Activated CD4-positive, alpha-beta memory T cell treated with anti-CD3 and anti-CD28 coated beads, Interleukin-2, amount 10 ng/mL, durations not matched to agents 7 days and 5 days (primary cell): ENCODE measurements at regions not wholly inside any gene's neighbourhood (a gene's known extent, or its start where the extent isn't known, plus 50 kb on each side); places are given as distances from the start of the nearest gene placed in this dataset.

Source experiments
- CTCF ChIA-PET: fragments of 350-600 bp; sonication (Branson Sonifier 250); formaldehyde crosslinking; loops from one replicate; lab custom pipeline; 2021; ENCODE audit warnings: antibody characterized with exemption, inconsistent platforms; lab: Charles Lee
- POLR2A ChIA-PET: fragments of 350-600 bp; sonication (Branson Sonifier 250); formaldehyde crosslinking; loops from one replicate; lab custom pipeline; 2021; ENCODE audit warnings: antibody characterized with exemption; lab: Charles Lee
- DNase-seq: peaks from one replicate; pipeline ENCODE4 v3.0.0-alpha.2; 2020
- H3K27ac Mint-ChIP-seq: one replicate; pipeline ENCODE4 v1.8.0; 2021; ENCODE audit warnings: mild to moderate bottlenecking, mixed read lengths
- H3K27me3 Mint-ChIP-seq: one replicate; pipeline ENCODE4 v1.8.0; 2021; ENCODE audit warnings: mixed read lengths
- H3K36me3 Mint-ChIP-seq: one replicate; pipeline ENCODE4 v1.8.0; 2021; ENCODE audit warnings: low read depth, mixed read lengths
- H3K4me1 Mint-ChIP-seq: one replicate; pipeline ENCODE4 v1.8.0; 2021; ENCODE audit warnings: mixed read lengths
- H3K4me3 Mint-ChIP-seq: one replicate; pipeline ENCODE4 v1.8.0; 2021; ENCODE audit warnings: mild to moderate bottlenecking, mixed read lengths
- H3K9me3 Mint-ChIP-seq: one replicate; pipeline ENCODE4 v1.8.0; 2021; ENCODE audit warnings: mixed read lengths

DNA sequence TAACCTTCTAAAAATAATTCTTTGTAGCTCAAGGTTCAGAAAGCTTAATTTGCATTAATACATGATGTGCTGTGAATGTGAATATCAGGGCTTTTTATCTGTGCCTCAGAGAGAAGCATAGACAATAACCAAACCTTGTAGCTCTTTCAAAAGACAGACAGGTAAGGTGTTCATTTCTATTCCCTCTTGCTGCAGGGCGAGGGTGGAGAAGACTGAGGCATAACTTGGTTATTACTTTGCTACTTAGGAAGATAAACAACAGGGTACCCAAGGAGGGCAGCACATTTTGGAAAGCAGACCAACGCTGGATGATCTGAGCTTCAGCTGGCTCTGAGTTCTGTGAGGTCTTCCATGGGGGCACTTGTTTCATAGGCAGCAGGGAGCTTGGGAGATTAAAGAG lies 408.6 kb upstream of the RARB start:
- peaks cover 2% of the 10 kb centered on the region for H3K9me3 Mint-ChIP-seq

GRCh38 chr3:25021816-25022215 lies 406.2 kb upstream of the RARB start:
- Mint-ChIP-seq H3K27me3 (no peaks in the 10 kb centered on the region), H3K27ac (no peak overlapping the region), H3K4me1 (no peaks in the 10 kb centered on the region), H3K4me3 (no peak overlapping the region), H3K36me3 (no peaks in the 10 kb centered on the region), H3K9me3 (peaks cover 2% of the 10 kb centered on the region)
- DNase-seq, result no peak
- ChIA-PET POLR2A (no interaction called here), CTCF (interaction anchor here (1.5 kb wide), 1 partner anchor 12 kb away, joined by 3 read pairs; no protein-coding TSS in a partner anchor)

More for the DNA sequence above, 408.6 kb upstream of the RARB start:
- H3K27ac Mint-ChIP-seq, result no peak overlapping the region
- no peak overlapping the region for H3K4me3 Mint-ChIP-seq
- H3K27me3 Mint-ChIP-seq, result no peaks in the 10 kb centered on the region
- H3K4me1 Mint-ChIP-seq, result no peaks in the 10 kb centered on the region
- POLR2A ChIA-PET, result no interaction called here
- CTCF ChIA-PET, result no interaction called here
- no peak for DNase-seq
- no peaks in the 10 kb centered on the region for H3K36me3 Mint-ChIP-seq

DNA sequence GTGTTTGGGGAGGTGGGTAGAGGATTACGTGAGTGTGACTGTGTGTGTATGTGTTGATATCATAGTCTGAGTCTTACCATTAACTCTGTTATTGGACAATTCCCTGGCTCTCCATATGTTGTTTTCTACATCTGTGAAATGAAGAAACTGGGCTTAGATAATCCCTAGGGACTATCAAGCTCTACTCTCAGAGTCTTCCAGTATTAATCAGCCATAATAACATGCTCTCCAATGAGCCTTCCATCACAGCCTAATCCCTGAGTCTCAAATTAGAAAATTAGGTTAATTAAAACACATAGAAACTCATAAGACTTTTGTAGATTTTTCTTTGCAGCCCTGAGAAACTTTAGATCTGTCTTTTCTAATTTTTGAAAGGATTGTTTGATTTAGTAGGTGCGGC lies 404.2 kb upstream of the RARB start:
- Mint-ChIP-seq H3K9me3 (peaks cover 2% of the 10 kb centered on the region), H3K36me3 (no peaks in the 10 kb centered on the region), H3K4me3 (no peak overlapping the region), H3K27me3 (no peaks in the 10 kb centered on the region), H3K27ac (no peak overlapping the region), H3K4me1 (no peaks in the 10 kb centered on the region)
- ChIA-PET POLR2A (no interaction called here), CTCF (no interaction called here)
- DNase-seq, result no peak

- ChIA-PET CTCF (no interaction called here), POLR2A (no interaction called here)
- Mint-ChIP-seq H3K4me1 (no peaks in the 10 kb centered on the region), H3K27ac (no peak overlapping the region), H3K27me3 (no peaks in the 10 kb centered on the region), H3K4me3 (no peak overlapping the region), H3K36me3 (no peaks in the 10 kb centered on the region), H3K9me3 (peaks cover under 1% of the 10 kb centered on the region)
- DNase-seq, result no peak
These were observed 402.8 kb upstream of the RARB start for GRCh38 chr3:25025236-25025635.

- Mint-ChIP-seq H3K27ac (no peak overlapping the region), H3K27me3 (no peaks in the 10 kb centered on the region), H3K4me1 (no peaks in the 10 kb centered on the region), H3K4me3 (no peak overlapping the region), H3K9me3 (no peaks in the 10 kb centered on the region), H3K36me3 (no peaks in the 10 kb centered on the region)
- DNase-seq, result no peak
- POLR2A ChIA-PET, result no interaction called here
- CTCF ChIA-PET, result no interaction called here
These were observed 400.4 kb upstream of the RARB start for GRCh38 chr3:25027650-25028049.

DNA sequence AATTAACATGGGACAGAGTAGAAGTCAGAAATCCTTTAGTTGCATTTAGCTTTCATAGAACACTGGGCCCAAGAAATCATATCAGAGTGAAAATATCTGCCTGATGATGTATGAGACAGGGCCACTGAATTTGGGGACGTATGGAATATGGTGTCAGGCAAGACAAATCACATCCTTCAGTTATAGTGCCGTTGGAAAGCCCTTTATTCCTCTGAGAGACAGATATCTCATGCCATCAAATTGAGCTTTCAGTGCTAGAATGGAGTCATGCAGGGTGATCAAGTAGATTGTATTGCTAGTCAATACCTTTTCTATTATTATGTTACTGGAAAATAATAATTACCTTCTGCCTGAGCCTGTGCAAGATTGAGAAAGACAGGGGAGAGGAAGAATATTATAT lies 398.2 kb upstream of the RARB start:
- POLR2A ChIA-PET, result no interaction called here
- H3K27me3 Mint-ChIP-seq, result no peaks in the 10 kb centered on the region

GRCh38 chr3:25032344-25032743 lies 395.7 kb upstream of the RARB start:
- Mint-ChIP-seq H3K27me3 (no peaks in the 10 kb centered on the region), H3K27ac (no peak overlapping the region), H3K36me3 (no peaks in the 10 kb centered on the region), H3K9me3 (peaks cover 6% of the 10 kb centered on the region), H3K4me1 (no peaks in the 10 kb centered on the region), H3K4me3 (no peak overlapping the region)
- ChIA-PET POLR2A (no interaction called here), CTCF (interaction anchor here (1.0 kb wide), 1 partner anchor 352 kb away, joined by 4 read pairs; no protein-coding TSS in a partner anchor)
- no peak for DNase-seq

More for the DNA sequence above, 398.2 kb upstream of the RARB start:
- peaks cover 2% of the 10 kb centered on the region for H3K9me3 Mint-ChIP-seq
- no peak for DNase-seq
- H3K36me3 Mint-ChIP-seq, result no peaks in the 10 kb centered on the region
- no peak overlapping the region for H3K4me3 Mint-ChIP-seq
- no peaks in the 10 kb centered on the region for H3K4me1 Mint-ChIP-seq
- H3K27ac Mint-ChIP-seq, result no peak overlapping the region
- CTCF ChIA-PET, result no interaction called here

DNA sequence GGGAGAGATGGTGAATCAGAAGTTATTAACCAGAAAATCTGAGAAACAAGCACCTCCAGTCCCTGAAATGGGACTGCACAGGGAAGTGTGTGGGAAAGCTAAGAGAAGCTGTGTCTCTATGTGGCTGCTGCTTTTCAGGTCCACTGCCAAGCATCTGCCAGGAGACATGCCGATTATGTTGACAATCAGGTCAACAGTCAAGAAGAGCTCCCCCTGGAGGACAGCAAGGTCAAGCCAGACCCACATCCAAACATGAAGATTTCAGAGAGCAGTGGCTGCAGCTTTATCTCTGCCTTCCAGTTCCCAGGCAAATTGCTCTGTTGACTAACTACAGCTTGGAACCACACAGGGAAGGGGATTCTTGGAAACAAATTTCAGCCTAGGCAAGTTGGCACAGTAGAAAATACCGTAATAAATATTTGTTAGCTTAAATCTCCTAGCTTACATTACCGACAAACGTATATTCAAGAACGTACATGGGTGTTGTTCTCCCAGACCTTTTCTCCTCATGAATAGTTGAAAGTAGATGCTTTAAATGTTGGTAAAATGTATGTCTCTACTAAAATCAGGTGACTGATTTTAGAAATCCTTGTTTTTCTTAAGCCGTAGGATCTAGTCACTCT lies 394.5 kb upstream of the RARB start:
- Mint-ChIP-seq H3K27me3 (no peaks in the 10 kb centered on the region), H3K4me3 (no peak overlapping the region), H3K4me1 (no peaks in the 10 kb centered on the region), H3K9me3 (peaks cover 6% of the 10 kb centered on the region), H3K36me3 (no peaks in the 10 kb centered on the region), H3K27ac (no peak overlapping the region)
- CTCF ChIA-PET, result interaction anchor here (0.7 to 1.6 kb wide), 7 partner anchors 9 to 352 kb away, joined by 3 to 7 read pairs (median 3); no protein-coding TSS in a partner anchor
- no peak for DNase-seq
- POLR2A ChIA-PET, result no interaction called here

DNA sequence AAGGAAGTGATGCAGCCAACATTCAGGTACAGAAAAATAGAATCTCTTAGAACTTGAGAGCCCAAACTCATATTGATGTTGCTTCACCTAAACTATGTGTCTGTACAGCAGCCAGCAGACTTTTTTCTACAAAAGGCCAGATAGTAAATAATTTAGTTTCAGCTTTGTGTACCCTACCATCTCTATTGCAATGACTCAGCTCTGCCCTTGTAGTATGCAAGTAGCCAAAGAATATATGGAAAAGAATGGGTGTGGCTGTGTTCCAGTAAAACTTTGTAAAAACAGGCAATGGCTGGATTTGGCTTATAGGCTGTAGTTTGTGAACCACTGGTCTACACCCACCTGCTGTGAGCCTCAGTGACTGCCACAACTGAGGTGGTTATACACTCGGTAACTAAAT lies 392.5 kb upstream of the RARB start:
- Mint-ChIP-seq H3K27me3 (no peaks in the 10 kb centered on the region), H3K4me3 (no peak overlapping the region), H3K9me3 (peaks cover 8% of the 10 kb centered on the region), H3K4me1 (no peaks in the 10 kb centered on the region), H3K27ac (no peak overlapping the region), H3K36me3 (no peaks in the 10 kb centered on the region)
- ChIA-PET POLR2A (no interaction called here), CTCF (interaction anchor here (0.6 kb wide), 1 partner anchor 1872 kb away, joined by 3 read pairs; no protein-coding TSS in a partner anchor)
- DNase-seq, result no peak

DNA sequence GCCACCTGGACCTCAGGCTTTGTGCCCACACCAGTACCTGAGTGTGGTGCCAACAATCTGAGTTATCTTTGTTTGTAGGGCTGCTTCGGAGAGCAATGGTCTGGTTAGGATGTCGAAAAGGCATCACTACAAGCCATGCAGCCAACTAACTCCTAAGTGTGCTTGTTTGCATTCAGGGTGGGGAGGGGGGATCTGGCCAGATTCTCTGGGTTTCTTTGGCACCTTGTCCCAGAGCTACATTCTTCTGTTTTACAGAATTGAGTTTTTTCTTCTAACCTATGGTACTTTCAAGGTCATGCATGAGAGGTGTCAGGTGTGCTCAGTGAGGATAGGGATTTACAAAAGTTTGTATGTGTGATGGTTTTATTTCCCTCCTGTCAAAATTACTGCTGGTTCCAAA lies 391.4 kb upstream of the RARB start:
- Mint-ChIP-seq H3K4me1 (no peaks in the 10 kb centered on the region), H3K27me3 (no peaks in the 10 kb centered on the region), H3K27ac (no peak overlapping the region), H3K36me3 (no peaks in the 10 kb centered on the region), H3K9me3 (peaks cover 8% of the 10 kb centered on the region), H3K4me3 (no peak overlapping the region)
- no peak for DNase-seq
- ChIA-PET CTCF (no interaction called here), POLR2A (no interaction called here)

DNA sequence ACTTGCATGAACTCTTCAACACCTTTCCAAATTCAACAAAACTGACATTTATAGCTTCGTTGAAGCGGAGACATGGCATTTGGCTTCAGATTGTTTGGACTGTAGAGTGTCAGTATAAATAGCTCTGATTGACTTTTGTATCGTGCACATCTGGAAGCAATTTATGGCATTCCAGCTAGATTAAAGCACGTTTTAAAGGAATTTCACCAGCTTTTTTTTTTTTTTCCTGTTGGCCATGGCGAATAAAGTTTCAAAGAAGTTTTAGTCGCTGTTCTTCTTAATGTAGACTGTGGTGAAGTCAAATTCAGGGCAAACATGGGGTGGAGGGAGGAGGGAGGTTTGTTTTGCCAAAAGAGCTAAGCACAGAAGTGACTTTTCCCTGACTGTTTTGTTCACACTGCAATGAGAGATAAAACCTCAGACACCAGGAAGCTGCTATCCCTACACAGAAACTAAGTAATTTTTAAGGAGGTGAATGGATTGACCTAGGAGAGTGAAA lies 391.0 kb upstream of the RARB start:
- Mint-ChIP-seq H3K27ac (no peak overlapping the region), H3K4me3 (no peak overlapping the region), H3K4me1 (no peaks in the 10 kb centered on the region), H3K36me3 (no peaks in the 10 kb centered on the region), H3K9me3 (peaks cover 8% of the 10 kb centered on the region), H3K27me3 (no peaks in the 10 kb centered on the region)
- ChIA-PET POLR2A (no interaction called here), CTCF (no interaction called here)
- no peak for DNase-seq

GRCh38 chr3:25038271-25038670 lies 389.8 kb upstream of the RARB start:
- H3K27ac Mint-ChIP-seq, result no peak overlapping the region
- peaks cover 8% of the 10 kb centered on the region for H3K9me3 Mint-ChIP-seq
- no peak overlapping the region for H3K4me3 Mint-ChIP-seq
- ChIA-PET CTCF (interaction anchor here (0.9 kb wide), 1 partner anchor 557 kb away, joined by 3 read pairs; no protein-coding TSS in a partner anchor), POLR2A (no interaction called here)
- no peaks in the 10 kb centered on the region for H3K36me3 Mint-ChIP-seq
- H3K4me1 Mint-ChIP-seq, result no peaks in the 10 kb centered on the region
- no peak for DNase-seq
- no peaks in the 10 kb centered on the region for H3K27me3 Mint-ChIP-seq

DNA sequence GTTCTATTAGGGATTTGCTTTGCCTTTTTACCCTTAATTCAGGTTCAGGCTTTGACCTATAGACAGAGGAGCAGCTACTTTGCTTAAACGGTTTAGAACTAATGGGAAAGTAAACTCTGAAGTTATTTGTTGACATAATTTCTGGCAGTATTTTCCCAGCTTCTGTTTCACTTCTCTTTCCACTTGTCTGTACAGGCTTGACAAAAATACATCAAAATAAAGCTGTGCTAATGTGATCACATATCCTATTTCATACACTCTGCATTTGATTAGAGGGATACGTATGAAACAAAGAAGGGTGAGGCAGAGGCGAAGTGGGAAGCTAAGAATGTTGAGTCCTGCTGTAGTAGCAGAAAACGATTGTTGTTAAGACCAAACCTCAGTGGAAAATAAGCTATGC lies 389.1 kb upstream of the RARB start:
- no peak for DNase-seq
- no peaks in the 10 kb centered on the region for H3K27me3 Mint-ChIP-seq
- CTCF ChIA-PET, result no interaction called here

GRCh38 chr3:25040748-25041147 lies 387.3 kb upstream of the RARB start:
- Mint-ChIP-seq H3K27me3 (no peaks in the 10 kb centered on the region), H3K36me3 (no peaks in the 10 kb centered on the region), H3K4me1 (no peaks in the 10 kb centered on the region), H3K9me3 (peaks cover 5% of the 10 kb centered on the region), H3K4me3 (no peak overlapping the region), H3K27ac (no peak overlapping the region)
- ChIA-PET CTCF (no interaction called here), POLR2A (no interaction called here)
- no peak for DNase-seq

More for the DNA sequence above, 389.1 kb upstream of the RARB start:
- no peaks in the 10 kb centered on the region for H3K36me3 Mint-ChIP-seq
- H3K4me1 Mint-ChIP-seq, result no peaks in the 10 kb centered on the region
- H3K9me3 Mint-ChIP-seq, result peaks cover 8% of the 10 kb centered on the region
- H3K27ac Mint-ChIP-seq, result no peak overlapping the region
- H3K4me3 Mint-ChIP-seq, result no peak overlapping the region
- POLR2A ChIA-PET, result no interaction called here
